GM23338 (cell line): ENCODE measurements at regions not wholly inside any gene's neighbourhood (a gene's known extent, or its start where the extent isn't known, plus 50 kb on each side); places are given as distances from the start of the nearest gene placed in this dataset.

Experiments used
- ATAC-seq: fragments of 200-7000 bp; cut with Tn5 transposase; 3 replicates; pipeline ENCODE4 v1.9.1; 2020
- DNase-seq: peaks from one replicate; pipeline ENCODE4 v3.0.0-alpha.2; 2015; ENCODE audit warnings: low spot score
- H2AFZ ChIP-seq: fragments of 200-600 bp; sonication (generic); 2 replicates; pipeline ENCODE4 v1.8.0; 2016; ENCODE audit warnings: antibody characterized with exemption, mild to moderate bottlenecking, moderate library complexity
- H3F3A ChIP-seq: fragments of 200-600 bp; sonication (generic); replicated peaks from 2 replicates; pipeline ENCODE4 v1.8.0; 2017; ENCODE audit warnings: antibody characterized with exemption, mixed run types, low read depth
- H3K27ac ChIP-seq: fragments of 200-600 bp; sonication (generic); 2 replicates; pipeline ENCODE4 v1.6.1; 2016; ENCODE audit warnings: low read depth
- H3K27me3 ChIP-seq: fragments of 200-600 bp; sonication (generic); 2 replicates; pipeline ENCODE4 v1.8.0; 2016; ENCODE audit warnings: mild to moderate bottlenecking, mixed run types, moderate library complexity; ENCODE audit not compliant: insufficient read depth
- H3K36me3 ChIP-seq: fragments of 200-600 bp; sonication (generic); 2 replicates; pipeline ENCODE4 v1.8.0; 2016; ENCODE audit warnings: mild to moderate bottlenecking; ENCODE audit not compliant: insufficient read depth
- H3K4me1 ChIP-seq: fragments of 200-600 bp; sonication (generic); 2 replicates; pipeline ENCODE4 v1.8.0; 2016; ENCODE audit warnings: mild to moderate bottlenecking, moderate library complexity; ENCODE audit not compliant: insufficient read depth
- H3K4me2 ChIP-seq: fragments of 200-600 bp; sonication (generic); 2 replicates; pipeline ENCODE4 v1.7.1; 2017; ENCODE audit warnings: mixed run types
- H3K4me3 ChIP-seq: fragments of 200-600 bp; sonication (generic); 2 replicates; pipeline ENCODE4 v1.6.1; 2016; ENCODE audit warnings: mixed run types
- H3K79me2 ChIP-seq: fragments of 200-600 bp; sonication (generic); replicated peaks from 2 replicates; pipeline ENCODE4 v1.8.0; 2017; ENCODE audit warnings: mild to moderate bottlenecking; ENCODE audit not compliant: insufficient read depth
- H3K9me2 ChIP-seq: fragments of 200-600 bp; sonication (generic); 2 replicates; pipeline ENCODE4 v1.8.0; 2017; ENCODE audit not compliant: insufficient read depth
- H4K20me1 ChIP-seq: fragments of 200-600 bp; sonication (generic); replicated peaks from 2 replicates; pipeline ENCODE4 v1.8.0; 2017; ENCODE audit warnings: mild to moderate bottlenecking; ENCODE audit not compliant: insufficient read depth
- H3K27ac Mint-ChIP-seq: 2 replicates; pipeline ENCODE4 v1.8.0; 2020; ENCODE audit warnings: inconsistent platforms, mild to moderate bottlenecking, moderate library complexity, mixed read lengths
- H3K27me3 Mint-ChIP-seq: 3 replicates; pipeline ENCODE4 v1.8.0; 2022; ENCODE audit warnings: low read depth, mild to moderate bottlenecking, moderate library complexity, mixed read lengths, inconsistent platforms; ENCODE audit not compliant: insufficient read depth, poor library complexity
- H3K36me3 Mint-ChIP-seq: 3 replicates; pipeline ENCODE4 v1.8.0; 2021; ENCODE audit warnings: low read depth, mild to moderate bottlenecking, inconsistent platforms, moderate library complexity, mixed read lengths
- H3K4me1 Mint-ChIP-seq: 3 replicates; pipeline ENCODE4 v1.8.0; 2020; ENCODE audit warnings: mild to moderate bottlenecking, inconsistent platforms, mixed read lengths
- H3K4me3 Mint-ChIP-seq: 3 replicates; pipeline ENCODE4 v1.8.0; 2021; ENCODE audit warnings: moderate library complexity, mild to moderate bottlenecking, inconsistent platforms, mixed read lengths
- H3K9me3 Mint-ChIP-seq: 3 replicates; pipeline ENCODE4 v1.8.0; 2020; ENCODE audit warnings: moderate library complexity, mild to moderate bottlenecking, inconsistent platforms, mixed read lengths
- EZH2 ChIP-seq: fragments of 200-600 bp; sonication (generic); IDR thresholded peaks from one replicate; pipeline ENCODE4 v1.8.0; 2017; ENCODE audit warnings: antibody characterized with exemption, mild to moderate bottlenecking, low read depth; ENCODE audit not compliant: unreplicated experiment
- JUNB ChIP-seq: IDR thresholded peaks from one replicate; pipeline ENCODE4 v1.6.1; 2016; ENCODE audit warnings: antibody characterized with exemption; ENCODE audit not compliant: unreplicated experiment
- ZNF114 ChIP-seq: fragments of 250-450 bp; sonication (Bioruptor Pico); IDR thresholded peaks from 2 replicates; pipeline ENCODE4 v1.5.0; 2020; ENCODE audit warnings: mild to moderate bottlenecking, moderate library complexity
- ZNF331 ChIP-seq: fragments of 250-450 bp; sonication (Bioruptor Pico); IDR thresholded peaks from 2 replicates; pipeline ENCODE4 v1.5.0; 2020; ENCODE audit warnings: low read depth, mild to moderate bottlenecking, moderate library complexity
- TF ChIP-seq, protein P1 (sequence below): IDR thresholded peaks from 2 replicates; pipeline ENCODE4 v1.6.1; 2016; ENCODE audit warnings: antibody characterized with exemption
- TF ChIP-seq, protein P2 (sequence below): fragments of 250-450 bp; sonication (Bioruptor Pico); IDR thresholded peaks from 2 replicates; pipeline ENCODE4 v1.5.0; 2020; ENCODE audit warnings: mild to moderate bottlenecking, moderate library complexity

DNA sequence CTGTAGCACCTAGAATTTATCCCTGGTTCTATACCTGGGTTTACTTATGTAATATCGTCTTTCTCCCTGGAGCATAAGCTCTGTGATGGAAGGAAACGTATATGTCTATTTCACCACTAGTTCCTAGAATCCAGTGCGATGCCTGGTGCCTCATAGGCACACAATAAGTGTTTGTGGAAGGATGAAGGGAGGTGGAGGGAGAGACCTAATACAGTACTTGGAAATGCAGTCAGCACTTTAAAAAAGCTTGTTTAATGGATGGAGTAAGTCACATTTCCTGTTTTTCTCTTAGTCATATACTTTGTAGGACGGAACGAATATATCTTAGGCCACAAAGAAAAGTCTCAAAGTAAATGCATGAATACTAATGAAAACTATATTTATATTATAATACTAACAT is 186.5 kb upstream of the HMGA2 start:
- Mint-ChIP-seq H3K4me1 (peaks cover 5% of the 10 kb centered on the region; the same call in 2 of the 3 replicates), H3K27ac (no peak overlapping the region), H3K4me3 (no peak overlapping the region), H3K9me3 (no peaks in the 10 kb centered on the region), H3K36me3 (no peaks in the 10 kb centered on the region), H3K27me3 (peaks cover 1% of the 10 kb centered on the region)
- Histone ChIP-seq H3K27me3 (no peaks in the 10 kb centered on the region), H3K4me1 (no peaks in the 10 kb centered on the region), H3F3A (no peaks in the 10 kb centered on the region), H4K20me1 (no peaks in the 10 kb centered on the region), H3K9me2 (no peaks in the 10 kb centered on the region), H3K4me2 (no peak overlapping the region), H3K79me2 (no peaks in the 10 kb centered on the region), H3K4me3 (no peak overlapping the region), H3K36me3 (no peaks in the 10 kb centered on the region), H3K27ac (no peak overlapping the region), H2AFZ (no peak overlapping the region)
- TF ChIP-seq ZNF114 (CRISPR knock-in tag) (no peak), ZNF331 (no peak), JUNB (no peak), EZH2 (no peak)
- TF ChIP-seq, protein P1, sequence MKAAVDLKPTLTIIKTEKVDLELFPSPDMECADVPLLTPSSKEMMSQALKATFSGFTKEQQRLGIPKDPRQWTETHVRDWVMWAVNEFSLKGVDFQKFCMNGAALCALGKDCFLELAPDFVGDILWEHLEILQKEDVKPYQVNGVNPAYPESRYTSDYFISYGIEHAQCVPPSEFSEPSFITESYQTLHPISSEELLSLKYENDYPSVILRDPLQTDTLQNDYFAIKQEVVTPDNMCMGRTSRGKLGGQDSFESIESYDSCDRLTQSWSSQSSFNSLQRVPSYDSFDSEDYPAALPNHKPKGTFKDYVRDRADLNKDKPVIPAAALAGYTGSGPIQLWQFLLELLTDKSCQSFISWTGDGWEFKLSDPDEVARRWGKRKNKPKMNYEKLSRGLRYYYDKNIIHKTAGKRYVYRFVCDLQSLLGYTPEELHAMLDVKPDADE = no peak
- TF ChIP-seq, protein P2, sequence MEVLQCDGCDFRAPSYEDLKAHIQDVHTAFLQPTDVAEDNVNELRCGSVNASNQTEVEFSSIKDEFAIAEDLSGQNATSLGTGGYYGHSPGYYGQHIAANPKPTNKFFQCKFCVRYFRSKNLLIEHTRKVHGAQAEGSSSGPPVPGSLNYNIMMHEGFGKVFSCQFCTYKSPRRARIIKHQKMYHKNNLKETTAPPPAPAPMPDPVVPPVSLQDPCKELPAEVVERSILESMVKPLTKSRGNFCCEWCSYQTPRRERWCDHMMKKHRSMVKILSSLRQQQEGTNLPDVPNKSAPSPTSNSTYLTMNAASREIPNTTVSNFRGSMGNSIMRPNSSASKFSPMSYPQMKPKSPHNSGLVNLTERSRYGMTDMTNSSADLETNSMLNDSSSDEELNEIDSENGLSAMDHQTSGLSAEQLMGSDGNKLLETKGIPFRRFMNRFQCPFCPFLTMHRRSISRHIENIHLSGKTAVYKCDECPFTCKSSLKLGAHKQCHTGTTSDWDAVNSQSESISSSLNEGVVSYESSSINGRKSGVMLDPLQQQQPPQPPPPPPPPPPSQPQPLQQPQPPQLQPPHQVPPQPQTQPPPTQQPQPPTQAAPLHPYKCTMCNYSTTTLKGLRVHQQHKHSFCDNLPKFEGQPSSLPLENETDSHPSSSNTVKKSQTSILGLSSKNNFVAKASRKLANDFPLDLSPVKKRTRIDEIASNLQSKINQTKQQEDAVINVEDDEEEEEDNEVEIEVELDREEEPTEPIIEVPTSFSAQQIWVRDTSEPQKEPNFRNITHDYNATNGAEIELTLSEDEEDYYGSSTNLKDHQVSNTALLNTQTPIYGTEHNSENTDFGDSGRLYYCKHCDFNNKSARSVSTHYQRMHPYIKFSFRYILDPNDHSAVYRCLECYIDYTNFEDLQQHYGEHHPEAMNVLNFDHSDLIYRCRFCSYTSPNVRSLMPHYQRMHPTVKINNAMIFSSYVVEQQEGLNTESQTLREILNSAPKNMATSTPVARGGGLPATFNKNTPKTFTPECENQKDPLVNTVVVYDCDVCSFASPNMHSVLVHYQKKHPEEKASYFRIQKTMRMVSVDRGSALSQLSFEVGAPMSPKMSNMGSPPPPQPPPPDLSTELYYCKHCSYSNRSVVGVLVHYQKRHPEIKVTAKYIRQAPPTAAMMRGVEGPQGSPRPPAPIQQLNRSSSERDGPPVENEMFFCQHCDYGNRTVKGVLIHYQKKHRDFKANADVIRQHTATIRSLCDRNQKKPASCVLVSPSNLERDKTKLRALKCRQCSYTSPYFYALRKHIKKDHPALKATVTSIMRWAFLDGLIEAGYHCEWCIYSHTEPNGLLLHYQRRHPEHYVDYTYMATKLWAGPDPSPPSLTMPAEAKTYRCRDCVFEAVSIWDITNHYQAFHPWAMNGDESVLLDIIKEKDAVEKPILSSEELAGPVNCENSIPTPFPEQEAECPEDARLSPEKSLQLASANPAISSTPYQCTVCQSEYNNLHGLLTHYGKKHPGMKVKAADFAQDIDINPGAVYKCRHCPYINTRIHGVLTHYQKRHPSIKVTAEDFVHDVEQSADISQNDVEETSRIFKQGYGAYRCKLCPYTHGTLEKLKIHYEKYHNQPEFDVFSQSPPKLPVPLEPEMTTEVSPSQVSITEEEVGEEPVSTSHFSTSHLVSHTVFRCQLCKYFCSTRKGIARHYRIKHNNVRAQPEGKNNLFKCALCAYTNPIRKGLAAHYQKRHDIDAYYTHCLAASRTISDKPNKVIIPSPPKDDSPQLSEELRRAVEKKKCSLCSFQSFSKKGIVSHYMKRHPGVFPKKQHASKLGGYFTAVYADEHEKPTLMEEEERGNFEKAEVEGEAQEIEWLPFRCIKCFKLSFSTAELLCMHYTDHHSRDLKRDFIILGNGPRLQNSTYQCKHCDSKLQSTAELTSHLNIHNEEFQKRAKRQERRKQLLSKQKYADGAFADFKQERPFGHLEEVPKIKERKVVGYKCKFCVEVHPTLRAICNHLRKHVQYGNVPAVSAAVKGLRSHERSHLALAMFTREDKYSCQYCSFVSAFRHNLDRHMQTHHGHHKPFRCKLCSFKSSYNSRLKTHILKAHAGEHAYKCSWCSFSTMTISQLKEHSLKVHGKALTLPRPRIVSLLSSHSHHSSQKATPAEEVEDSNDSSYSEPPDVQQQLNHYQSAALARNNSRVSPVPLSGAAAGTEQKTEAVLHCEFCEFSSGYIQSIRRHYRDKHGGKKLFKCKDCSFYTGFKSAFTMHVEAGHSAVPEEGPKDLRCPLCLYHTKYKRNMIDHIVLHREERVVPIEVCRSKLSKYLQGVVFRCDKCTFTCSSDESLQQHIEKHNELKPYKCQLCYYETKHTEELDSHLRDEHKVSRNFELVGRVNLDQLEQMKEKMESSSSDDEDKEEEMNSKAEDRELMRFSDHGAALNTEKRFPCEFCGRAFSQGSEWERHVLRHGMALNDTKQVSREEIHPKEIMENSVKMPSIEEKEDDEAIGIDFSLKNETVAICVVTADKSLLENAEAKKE (CRISPR knock-in tag) = no peak
- ATAC-seq (no peak), DNase-seq (no peak)
